ENCODE measurements at regions not wholly inside any gene's neighbourhood (a gene's known extent, or its start where the extent isn't known, plus 50 kb on each side); places are given as distances from the start of the nearest gene placed in this dataset.

DNA sequence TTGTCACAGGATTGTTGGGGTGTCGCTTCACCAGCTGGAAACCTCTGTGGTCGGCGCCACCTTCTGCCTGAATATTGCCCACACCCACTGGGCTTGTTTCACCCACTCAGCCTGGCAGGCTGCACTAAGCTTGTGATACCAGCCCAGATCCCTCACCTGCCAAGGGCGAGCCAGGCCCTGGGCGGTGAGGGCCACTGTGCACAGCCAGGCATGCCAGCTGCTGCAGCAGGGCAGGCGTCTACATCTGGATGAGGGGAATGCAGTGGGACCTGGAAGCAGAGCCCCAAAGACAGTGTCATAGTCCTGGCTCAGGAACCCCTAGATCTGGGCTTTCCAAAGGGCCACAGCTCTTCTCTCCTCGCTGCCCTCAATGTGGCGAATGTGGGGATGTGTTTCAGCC is 1307.5 kb downstream of the GRIK2 start:
- no peak for DNase-seq

DNA sequence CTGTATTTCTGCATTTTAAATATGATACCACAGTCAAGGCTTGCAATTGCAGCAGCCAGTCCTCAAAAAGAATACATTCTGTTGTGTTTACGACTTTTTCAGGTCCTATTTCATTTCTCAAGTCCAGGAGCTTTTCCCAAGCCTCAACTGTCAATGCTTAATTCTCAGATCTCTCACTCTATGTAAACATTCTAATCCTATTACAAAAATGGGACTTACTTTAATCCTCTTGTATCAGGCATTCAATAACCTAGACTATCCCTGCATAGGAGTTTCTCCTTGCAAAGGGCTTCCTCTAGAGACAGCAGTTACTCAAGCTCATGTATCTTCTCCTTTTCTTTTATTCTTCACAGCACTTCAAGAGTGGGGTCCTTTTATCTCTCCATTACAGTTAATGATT is 1293.0 kb downstream of the GRIK2 start:
- no peak for DNase-seq

DNA sequence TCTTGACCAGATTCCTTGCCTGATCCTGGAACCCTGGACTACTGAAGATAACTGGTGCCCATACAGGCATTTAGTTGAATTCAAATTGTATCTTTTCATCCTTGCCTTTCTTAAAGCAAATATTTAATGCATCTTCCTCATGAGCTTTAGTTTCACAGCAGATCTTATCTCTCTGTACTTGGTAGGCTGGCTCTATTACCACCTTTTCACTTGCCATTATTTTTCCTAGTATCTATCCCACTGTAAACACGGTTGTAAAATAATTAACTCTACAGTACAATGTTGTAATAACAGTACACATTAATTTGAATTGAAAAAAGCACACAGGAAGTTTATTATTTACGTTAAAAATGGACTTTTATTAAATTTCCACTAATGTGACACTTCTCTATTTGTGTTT is 1286.9 kb downstream of the GRIK2 start:
- no peak for DNase-seq

DNA sequence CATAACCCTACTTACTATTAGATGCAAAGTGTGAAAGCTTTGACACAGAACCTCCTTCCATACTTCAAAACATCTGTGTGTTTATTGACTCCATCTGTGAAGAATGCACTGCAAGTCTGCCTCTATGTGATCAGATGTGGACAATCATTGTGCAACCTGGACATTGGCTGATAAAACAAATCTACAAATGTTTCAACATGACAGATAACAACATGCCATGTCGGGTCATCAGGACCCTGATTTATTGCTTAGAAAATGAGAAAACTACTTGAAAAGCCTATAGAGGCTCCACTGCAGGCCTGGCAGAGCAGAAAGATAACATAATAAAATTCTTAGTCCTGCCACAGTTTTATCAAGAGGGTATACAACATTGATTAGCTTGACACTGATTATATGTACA is 1286.4 kb downstream of the GRIK2 start:
- no peak for DNase-seq

DNA sequence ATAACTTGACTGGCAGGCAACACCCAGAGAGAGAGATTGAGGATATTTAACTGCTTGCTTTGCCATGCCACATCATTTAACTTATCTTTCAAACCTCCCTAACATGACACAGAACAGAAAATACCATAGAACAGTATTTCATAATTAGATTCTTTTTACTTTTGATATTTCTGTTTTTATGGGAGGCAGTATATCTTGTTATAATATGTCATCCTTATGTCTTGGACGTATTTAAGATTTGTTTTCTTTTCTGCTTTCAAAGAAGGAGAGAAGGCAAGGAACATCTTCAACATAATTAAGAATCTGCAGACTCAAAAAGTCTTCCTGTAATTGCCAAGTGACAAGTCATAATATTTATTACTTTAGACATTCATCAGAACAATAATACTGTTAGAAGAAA is 1283.7 kb downstream of the GRIK2 start:
- no peak for DNase-seq

DNA sequence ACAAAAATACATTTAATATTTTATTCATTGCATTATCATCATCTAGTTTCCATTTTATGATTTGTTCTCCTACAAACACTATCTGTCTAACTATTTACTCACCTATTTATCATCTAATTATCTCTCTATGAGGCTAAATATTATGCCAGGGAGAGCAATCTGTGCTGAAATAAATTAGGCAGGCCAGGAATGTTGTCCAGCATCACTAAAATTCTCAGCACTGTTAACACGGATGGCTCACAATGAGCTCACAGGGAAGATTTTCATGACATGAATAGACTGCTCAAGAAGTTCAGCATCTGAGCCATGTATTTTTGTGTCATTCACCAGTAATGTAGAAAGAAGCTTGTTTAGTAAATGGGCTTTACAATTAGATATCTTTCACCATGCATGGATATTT is 1277.2 kb downstream of the GRIK2 start:
- DNase-seq: no peak

DNA sequence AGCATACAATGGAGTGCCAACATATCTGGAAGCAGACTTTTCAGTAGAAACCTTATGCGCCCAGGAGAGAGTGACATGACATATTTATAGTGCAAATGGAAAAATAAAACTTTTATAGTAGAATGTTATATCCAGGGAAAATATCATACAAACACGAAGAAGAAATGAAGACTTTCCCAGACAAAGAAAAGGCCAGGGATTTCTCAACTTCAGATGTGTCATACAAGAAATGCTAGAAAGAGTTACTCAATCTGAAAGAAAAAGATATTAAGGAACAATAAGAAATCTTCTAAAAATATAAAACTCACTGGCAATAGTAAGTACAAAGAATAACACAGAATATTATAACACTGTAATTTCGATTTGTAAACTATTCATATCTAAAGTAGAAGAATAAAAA is 1269.3 kb downstream of the GRIK2 start:
- no peak for DNase-seq

DNA sequence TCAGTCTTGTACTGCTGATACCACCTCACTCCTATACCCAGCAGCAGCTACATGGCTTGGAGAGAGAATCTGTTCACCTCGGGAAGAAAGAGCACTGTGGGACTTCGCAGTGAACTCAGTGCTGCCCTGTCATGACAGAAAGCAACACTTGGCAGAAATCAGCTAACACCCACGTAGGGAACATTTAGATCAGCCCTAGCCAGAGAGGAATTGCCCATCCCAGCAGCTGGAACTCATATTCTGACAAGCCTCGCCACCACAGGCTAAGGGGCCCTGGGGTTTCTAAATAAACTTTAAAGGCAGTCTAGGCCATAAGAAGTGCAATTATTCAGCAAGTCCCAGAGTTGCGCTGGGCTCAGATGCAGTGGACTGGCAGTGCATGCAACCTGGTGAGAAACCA is 1266.8 kb downstream of the GRIK2 start:
- DNase-seq: no peak

DNA sequence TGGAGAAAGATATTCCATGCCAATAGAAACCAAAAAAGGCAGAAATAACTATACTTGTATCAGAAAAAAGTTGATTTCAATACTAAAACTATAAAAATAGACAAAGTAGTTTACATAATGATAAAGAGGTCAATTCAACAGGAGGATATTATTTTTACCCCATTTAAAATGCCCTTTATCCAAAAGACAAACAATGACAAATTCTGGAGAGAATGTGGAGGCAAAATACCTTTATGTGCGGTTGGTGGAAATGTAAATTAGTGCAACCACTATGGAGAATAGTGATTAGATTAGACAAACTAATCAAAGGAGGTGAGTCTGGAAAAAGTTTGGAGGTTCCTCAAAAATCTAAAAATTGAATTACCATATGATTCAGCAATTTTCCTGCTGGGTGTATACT is 1262.3 kb downstream of the GRIK2 start:
- no peak for DNase-seq

DNA sequence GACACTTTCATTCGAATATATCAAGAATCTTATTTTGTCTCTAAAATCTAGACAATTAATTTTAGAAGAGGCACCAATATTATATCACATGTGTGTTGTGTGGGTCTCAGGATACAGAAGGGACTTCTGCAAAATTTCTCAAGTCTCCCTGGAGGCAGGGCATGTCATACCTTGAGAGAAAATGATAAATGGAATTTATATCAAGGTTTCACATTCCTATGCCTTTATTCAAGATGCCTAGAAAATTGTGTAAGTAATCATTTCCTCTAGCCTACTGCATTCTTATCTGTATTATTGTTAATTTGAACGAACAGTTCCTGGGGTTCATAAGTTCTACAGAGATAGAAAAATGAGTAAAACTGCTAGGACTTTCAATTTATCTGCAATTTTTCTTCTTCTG is 1247.9 kb downstream of the GRIK2 start:
- DNase-seq: no peak

DNA sequence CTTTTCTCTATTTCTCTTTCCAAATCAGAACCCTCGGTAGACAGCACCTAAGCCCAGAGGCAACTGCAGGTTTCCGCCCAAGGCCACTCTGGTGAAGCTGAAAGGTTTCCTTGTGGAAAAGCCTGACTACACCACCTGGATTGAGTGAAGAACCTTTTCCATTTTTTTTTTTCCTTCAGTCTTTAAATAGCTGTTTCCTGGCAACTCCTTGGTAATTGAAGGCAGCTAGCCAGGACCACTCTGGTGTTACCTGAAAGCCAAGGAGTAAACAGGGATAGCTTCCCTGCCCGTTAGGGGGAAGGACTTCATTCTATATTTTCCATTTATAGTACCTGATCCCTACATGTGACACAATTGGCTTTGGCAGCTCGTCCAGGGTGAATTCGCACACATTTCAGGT is 1238.4 kb downstream of the GRIK2 start:
- DNase-seq: no peak

DNA sequence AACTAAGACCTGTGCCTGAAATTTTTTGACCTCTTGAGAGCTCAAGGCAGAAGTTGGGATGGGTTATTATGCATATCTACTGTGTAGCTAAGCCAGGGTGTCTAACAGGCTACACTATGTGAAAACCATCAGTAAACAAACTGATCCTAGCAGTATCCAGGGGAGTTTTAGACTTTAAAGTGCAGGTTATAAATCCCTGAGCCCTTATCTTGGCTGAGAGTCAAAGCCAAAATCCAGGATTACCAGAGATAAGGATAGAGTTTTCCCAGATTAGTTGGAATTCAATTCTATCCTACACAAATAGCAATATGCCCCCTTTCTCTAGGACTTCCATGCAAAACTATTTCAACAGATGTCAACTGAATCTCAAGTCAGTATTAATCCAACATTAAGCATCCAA is 1229.7 kb downstream of the GRIK2 start:
- no peak for DNase-seq

DNA sequence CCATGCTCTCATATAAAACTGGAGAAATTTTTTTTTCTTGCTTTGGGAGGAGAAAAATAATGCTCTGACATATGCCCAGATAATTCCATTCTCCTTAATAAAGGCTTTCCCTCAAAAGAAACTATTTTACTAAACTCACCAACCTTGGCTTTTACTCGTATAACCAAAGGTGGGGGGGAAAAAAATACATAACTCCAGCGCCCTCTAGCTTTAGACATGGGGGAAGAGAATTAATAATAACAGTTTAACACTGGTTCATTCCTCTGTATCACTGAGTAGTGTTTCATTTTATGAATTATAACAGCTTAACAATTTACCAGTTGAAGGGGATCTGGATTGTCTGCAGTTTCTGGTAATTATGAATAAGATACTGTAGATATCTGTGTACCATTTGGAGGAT is 1226.1 kb downstream of the GRIK2 start:
- DNase-seq: no peak

DNA sequence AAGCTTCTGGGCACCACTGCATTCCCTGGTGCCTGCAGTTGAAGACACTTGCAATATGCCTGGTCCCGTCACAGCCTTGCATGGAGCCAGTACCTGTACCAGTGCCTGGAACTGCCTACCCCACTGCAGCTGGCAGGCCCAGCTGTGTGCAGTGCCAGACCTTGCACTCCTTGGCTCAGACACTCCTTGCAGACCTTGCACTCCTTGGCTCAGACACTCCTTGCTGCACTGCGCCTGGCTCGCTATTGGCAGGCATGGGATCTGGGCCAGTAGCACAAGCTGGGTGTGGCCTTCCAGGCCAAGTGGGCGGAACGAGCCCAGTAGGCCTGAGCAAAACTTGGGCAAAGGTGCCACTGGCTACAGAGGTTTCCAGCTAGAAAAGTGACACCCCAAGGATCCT is 1189.1 kb downstream of the GRIK2 start:
- no peak for DNase-seq

DNA sequence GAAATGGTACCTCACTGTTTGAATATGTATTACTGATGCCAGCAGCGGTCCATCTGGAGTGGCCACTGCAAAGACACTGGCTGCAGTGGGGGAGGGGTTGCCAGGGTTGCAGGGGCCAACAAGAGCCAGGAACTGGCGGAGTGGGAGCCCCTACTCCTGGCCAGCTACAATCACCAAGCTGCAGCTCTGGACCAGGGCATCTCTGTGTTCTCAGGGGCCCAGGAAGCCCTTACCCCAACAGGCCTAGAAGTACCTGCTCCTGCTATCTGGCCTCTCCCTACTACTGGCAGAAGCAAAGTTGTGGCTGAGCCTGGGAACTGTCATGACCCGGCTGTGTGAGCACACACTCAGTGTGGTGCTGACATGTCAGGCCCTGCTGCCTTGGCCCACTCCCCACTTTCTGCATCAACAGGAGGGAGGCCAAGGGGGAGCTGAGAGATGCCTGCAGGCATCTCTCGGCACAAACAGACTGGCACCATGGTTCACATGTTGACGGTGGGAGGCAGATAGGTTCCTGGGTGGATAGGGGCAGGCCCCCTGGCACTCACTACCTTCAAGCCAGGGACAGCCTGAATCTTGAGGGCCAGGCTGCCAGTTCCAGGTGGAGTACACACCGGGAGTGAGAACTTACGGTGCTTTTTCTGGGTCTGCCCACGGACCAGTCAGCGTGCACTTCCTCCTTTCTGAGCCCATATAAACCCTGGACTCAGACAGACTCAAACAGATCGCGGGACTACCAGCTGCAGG is 1188.0 kb downstream of the GRIK2 start:
- DNase-seq: no peak

DNA sequence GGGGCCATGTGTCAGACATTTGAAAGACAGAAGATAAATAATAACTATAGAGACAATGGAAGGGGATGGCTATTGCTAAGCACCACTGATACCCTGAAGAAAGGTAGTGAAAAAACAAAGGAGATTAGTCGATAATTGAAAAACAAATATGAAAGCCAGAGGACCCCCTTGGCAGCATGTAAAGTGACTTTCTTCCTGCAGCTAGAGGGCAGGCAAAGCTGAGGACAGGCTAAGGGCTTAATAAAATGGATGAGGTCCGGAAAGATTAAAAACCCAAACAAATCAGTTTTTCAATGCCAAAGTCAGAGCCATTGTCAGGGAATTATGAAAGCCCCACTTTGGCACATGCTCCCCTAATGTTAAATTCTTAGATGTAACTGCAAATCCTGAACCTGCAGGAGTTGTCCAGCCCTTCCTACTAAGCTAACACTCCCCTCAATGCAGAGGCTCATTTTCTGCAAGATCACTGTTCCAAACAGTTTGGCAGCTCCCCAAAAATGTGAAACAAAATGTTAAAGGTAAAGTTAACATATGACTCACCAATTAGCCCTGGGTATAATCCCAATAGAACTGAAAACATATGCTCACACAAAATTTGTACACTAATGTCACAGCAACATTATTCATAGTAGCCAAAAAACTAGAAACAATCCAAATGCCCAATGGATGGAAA is 1177.9 kb downstream of the GRIK2 start:
- DNase-seq: no peak

DNA sequence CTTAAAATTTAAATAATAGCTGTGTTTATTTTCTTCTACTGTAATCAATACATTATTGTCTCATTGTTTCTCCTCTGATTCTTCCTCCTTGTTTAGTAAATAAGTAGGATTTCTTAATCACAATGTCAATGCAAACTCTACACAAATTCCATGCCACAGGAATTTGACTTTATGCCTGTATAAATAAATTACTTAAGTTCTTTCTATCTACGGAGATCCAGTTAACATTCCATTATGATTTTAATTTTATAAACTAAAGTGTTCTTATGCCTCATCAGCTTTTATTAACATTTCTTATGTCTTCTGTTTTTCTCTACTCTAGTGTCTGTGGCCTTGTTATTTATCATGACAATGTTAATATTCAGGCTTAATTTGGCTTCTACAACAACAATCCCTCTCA is 1169.2 kb downstream of the GRIK2 start:
- no peak for DNase-seq

DNA sequence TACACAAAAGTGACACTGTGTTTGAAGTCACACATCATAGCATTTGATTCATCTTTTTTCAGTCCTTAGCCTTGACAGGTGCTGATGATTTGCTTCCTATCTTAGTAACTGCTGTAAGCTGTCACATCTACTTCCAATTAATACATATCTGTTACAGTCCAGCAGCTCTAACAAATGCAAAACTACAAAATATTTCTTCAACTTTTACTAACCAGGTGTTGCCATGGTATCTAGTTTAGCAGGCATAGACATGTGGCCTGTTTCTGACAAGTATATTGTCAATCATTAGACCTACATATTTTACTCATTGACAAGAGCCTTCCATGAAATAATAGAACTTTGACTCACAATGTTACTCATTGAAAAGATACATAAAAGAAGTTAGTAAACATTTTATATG is 1159.7 kb downstream of the GRIK2 start:
- DNase-seq: no peak

DNA sequence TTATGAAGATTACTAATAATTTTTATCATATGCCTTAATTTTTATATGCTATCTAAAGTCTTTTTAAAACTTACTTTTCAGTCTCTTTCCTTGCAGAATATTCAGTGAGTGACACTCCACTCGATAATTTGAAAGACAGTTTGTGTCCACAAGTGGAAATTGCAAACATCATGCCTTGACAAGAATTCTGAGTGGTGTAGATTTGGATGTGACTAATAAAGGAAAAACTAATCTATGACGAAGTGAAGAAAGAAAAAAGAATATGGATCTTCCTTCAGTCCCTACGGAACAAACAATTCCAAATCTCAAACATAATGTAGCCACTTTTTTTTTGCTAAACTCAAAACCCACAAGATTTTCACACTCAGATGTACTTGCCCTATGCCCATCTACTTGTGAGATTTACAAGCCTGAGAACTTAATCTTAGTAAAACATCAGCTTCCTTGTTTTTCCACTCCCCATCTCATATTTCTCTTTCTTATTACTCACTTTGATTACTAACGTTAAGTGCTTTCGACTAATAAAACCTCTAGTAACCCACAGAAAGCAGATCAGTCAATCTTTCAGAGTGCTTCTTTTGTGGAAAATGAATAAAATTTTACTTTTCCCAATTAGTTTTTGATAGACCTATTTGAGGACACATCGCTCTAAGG is 1155.8 kb downstream of the GRIK2 start:
- no peak for DNase-seq

DNA sequence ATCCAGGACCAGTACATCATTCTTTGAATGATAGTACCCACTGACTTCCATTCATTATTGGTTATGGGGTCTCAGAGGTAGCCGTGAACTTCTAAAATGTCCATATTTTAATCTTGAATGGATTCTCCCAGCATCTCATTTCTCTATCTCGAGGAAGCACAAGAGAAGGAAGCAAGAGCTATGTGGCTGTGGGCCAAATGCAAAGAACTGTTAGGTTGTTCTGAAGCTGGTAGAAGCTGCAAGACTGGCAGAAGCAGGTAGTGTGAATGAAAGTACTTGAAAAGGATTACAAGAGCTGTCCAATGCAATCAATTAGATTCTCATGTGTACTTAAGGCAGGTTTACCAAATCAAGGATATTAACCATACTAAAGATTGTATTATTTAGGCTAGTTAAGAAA is 1131.8 kb downstream of the GRIK2 start:
- DNase-seq: no peak

DNA sequence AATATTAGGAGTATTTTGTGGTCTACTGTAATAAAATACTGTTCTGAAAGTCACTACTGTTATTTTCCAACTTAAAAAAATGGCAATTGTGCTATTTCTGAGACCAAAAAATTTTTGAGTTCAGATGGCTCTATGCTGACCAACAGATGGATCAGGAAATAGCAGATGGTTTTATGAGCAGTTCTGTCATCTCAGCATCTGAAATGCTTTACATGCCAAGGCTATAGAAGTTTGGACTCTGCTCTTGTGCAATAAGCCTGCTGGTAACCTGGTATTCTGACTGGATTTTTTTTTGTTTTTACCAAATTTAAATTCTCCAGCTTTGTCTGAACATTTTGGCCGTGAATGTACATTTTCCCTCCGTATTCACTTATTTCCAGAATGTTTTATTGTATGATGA is 1127.5 kb downstream of the GRIK2 start:
- DNase-seq: no peak

DNA sequence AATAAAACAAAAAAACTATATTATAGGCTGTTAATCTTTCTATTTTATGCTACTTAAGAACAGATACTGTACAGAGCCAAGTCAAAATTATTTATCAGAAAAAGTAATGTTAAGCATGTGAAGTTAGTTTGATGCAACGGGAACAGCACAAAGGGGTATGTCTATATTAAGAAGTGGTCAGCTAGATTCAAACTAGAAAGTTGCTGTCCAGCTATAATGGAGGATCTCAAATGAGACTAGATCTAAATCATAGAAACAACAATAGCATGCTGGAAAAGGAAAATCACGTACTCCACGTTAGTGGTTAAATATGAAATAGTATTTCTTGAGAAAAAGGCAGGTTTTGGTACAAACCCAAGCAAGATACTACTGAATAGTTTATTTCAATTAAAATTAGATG is 1124.0 kb downstream of the GRIK2 start:
- DNase-seq: no peak

DNA sequence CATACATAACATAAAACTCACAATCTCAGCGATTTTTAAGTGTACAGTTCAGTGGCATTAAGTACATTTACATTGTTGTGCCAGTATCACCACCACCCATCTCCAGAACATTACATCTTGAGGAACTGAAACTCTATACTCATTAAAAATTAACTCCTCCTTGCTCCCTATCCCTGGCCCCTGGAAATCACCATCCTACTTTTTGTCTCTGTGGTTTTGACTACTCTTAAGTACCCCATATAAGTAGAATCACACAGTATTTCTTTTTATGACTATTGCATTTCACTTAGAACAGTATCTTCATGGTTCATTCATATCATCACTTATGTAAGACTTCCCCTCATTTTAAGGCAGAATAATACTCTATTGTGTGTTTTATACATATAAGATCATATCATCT is 1108.1 kb downstream of the GRIK2 start:
- no peak for DNase-seq

DNA sequence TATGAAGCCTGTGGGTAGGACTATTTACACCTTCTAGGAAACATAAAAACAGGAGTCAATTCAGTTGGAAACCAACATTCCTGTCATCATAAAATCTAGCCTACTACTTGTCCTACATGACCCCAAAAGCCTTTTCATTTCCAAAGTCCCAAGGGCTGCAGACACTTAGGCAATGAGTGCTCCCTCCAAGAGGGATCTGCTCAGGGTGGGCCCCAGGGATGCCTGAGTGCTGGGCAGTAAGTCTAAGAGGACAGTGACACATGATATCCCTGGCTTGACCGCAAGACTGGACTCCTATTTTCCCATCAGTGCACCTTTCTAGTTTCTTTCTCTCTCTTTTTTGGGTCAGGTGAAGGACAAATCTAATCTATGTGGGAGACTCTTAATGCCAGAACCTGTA is 1101.3 kb downstream of the GRIK2 start:
- no peak for DNase-seq

DNA sequence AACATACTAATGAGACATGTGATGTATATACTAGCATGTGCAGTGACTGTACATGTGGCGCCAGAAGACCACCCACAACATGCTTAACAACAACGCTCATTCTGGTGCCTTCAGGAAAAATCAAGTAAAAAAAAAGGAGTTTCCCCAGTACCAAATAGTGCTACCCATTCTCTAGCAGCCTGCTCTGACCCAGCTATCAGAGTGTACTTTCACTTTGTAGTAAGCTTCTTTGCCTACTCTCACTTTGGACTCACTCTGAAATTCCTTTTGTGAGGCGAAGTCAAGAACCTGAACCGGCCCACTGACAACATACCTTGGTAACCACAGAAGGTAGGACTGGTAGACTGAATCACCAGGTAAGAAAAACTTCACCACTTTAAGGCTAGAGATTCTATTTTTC is 1100.0 kb downstream of the GRIK2 start:
- DNase-seq: no peak
